ENCODE measurements at regions not wholly inside any gene's neighbourhood (a gene's known extent, or its start where the extent isn't known, plus 50 kb on each side); places are given as distances from the start of the nearest gene placed in this dataset.

DNA sequence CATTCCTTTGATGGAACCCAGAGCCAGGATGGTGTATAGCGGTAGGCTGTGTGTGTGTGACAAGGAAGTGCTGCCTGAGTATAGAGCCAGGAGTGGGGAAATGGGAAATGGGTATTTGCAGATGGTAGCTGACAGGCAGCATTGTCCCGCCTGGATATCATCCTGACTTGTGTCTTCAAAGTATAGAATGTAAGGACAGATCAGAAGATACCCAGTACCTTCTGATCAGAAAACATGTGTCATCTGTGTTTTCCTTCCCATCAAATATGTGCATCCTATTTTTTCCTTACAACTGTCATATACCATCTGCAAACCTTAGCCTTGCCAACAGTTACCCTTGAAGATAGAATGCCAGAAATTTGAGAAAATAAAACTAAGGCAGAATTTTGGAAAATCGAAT, 146.2 kb upstream of the CBLB start:
- TF ChIP-seq POLR2A (IDR thresholded peaks at IDR 0.05; ENCODE audit: low read depth, low read length) (no peak), POLR2AphosphoS5 (IDR thresholded peaks at IDR 0.05; ENCODE audit: low read depth, low read length) (no peak), TAF1 (IDR thresholded peaks at IDR 0.05; ENCODE audit: borderline replicate concordance, low read depth, low read length) (no peak)

Measured in GM12892 (cell line).